ENCODE measurements at regions not wholly inside any gene's neighbourhood (a gene's known extent, or its start where the extent isn't known, plus 50 kb on each side); places are given as distances from the start of the nearest gene placed in this dataset.

DNA sequence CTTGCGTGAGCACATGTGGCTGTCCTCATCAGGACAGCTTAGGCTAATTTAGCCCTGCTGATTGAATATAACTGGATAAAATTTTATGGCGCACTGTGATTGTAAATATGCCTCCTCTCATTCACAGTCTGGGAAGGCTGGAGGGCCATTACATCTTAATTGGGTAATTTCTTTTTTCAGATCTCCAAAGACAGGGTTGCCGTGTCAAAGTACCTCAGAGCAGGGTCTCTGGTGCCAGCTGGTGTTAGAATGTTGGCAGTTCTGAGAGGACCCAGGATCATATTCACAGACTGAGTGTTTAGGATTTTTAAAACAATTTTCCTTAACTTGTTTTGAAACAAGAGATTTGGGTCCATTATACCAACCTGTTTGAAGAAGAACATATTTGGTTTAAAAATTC, 455.7 kb upstream of the TLE4 start:
- DNase-seq = no peak

DNA sequence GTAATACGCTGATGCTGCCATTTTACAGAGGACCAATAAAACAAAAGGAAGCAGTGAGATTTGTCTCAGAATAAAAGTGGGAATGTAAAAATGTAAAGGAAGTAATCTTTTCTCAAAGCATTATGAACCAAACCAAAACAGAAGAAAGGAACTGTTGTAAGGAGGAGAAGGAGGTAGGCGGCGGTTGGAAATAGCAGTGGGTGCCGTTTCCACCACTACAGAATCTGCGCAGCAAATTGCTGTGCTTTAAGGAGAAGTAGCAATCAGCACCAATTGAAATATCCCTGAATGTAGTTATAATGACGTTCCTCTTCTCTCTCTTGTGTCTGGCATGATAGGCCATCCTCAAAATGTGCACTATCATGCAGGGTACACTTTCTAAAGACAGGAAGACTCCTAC, 455.1 kb upstream of the TLE4 start:
- no peak for DNase-seq

DNA sequence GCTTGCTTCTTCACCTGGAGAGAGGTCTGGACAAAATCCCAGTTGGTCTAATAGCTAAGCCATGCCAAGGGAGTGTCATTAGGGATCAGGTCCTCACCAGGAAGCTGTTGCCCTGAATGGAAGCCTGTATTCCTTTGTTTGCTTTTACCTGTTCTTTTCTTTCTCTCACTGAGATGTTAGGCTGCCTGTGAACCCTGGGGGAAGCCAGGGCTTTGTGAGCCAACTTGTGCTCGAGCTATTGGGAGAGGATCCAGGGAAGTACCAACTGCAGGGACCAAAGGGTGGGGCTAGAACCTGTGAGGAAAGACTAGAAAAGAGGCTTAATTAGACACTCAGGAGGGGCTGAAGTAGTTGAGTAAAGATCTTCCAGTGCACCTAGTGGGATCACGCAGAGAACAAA, 451.2 kb upstream of the TLE4 start:
- no peak for DNase-seq

DNA sequence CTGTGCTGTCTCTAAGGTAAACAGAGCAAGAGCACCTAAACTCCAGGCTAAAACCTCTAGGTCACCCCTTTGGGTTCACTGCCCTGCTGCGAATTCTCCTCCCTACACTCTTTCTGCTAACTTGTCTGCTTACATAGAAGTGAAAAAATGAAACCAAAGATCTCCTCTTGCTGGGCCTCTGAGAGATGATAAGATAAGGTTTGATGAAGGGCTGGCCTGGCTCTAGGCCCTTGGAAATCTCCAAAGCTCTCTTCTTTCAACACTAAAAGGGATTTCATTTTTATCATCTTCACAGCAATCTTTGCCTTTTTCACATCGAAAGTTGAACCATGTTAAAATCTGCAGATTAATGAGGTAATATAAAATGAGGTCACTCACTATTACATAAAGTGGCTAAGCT, 450.8 kb upstream of the TLE4 start:
- DNase-seq = no peak

DNA sequence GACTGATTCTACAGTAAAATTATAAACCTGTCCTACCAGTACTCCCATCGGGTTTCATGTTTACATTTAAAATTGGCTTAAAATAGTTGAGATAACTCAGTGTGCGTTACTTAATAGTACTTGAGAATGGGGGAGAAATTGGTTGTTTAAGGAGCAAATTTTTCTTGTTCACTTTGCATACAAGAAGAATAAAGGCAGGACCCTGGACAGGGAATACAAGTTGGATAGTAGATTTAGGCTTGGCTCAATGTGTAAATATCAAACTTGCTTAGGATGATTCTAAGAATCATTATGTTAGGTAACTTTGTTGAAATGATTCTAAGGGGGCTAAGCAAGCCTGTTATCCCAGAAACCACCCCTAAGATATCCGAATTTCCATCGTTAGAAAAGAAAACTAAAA, 448.4 kb upstream of the TLE4 start:
- no peak for DNase-seq

- DNase-seq = no peak
Observed at GRCh38 chr9:79127661-79128060, 444.1 kb upstream of the TLE4 start.

- DNase-seq = no peak
Observed at GRCh38 chr9:79129865-79130480, 441.8 kb upstream of the TLE4 start.

DNA sequence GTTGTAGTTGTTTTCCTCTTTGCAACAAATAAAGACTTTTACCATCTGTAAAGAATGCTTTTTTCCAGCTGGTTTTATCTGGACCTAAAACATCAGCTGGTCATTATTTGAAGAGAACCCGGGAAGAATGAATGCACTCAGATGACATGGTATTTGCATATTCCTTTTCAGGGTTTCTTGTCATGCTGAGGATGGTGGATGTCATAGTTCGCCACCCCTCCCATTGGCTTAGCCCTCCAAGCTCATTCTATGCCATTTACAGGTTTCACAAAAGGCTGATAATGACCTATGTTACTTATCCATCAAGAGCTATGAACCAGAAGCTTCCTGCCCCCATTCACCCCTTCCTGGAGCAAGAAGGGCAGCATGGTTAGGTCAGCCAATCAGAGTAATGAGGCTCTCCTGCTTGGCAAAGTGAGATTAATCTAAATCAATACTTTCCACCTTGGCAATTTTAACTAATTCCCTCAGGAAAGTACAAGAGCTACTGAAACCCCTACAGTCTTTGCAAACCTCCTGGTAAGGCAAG, 440.5 kb upstream of the TLE4 start:
- no peak for DNase-seq

DNA sequence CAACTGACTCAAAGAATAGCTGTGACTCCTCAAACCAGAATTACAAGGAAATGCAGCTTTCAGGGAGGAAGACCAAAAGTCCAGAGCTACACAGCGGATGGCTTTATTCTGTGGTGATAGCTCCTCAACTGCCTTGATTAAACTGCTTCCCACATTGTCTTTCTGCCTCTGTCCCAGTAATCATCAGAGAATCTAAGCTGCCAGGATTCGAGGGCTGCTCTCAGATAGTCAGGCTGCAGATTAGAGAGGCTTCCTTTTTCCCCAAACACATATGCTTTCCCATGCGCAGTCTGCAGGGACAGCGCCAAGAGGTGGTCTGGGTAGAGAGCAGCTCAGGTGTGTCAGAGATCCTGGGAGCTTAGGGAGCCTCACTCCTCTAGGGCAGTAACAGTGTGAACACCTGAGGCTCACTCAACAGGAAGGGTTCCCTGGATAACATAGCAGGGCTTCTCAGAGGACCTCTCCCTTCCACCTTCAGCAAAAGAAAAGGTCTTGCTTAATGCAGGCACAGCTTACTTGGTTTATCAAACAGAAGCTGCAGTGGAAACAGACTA, 439.9 kb upstream of the TLE4 start:
- DNase-seq = no peak

- no peak for DNase-seq
Observed at GRCh38 chr9:79134654-79135053, 437.1 kb upstream of the TLE4 start.

DNA sequence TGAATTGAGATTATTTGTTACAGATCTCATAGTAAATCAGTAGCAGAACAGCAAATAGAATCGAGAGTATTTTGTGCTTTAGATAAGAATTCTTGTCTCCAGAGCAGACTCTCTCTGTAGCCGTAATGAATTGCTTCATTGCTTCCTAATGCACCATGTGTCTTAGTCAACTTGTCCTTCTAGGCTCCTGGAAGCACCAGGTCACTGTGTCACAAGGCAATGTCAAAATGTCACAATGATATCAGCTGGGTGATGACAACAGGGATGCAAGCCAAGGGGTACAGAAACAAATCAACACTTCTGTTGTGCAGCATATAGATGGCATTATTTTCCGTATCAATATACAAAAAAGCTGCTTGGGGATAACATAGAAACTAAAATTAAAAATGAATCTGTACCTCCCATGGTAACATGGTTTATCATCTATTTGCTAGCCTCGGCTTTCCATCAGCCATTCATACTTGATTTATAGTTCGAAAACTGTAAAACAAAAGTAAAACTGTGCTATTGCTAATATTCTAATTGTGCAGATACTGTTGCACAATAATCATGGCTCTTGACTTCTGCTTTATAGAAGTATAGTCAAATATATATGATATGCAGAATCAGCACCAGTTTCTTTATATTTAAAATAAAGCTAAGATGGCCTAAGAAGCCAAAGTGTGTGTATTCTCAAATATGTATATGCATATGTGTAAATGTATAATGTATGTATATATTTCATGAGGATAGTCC, 435.9 kb upstream of the TLE4 start:
- no peak for DNase-seq

DNA sequence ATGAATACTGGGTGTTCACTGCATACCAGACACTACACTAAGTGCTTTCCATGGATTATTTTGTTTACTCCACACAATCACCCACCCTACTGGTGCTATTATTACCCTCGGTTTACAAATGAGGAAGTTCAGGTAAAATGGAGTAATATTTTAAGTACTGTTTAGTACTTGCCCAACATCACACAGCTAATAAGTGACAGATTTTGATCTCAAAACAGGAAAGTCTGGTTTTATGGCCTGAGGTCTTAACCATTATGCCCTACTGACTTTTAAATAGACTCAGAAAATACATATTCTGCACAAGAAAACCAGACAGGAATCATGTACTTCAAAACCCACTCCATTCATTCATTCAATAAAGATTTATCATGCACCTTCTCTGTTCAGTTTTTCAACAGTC, 431.0 kb upstream of the TLE4 start:
- DNase-seq = no peak

DNA sequence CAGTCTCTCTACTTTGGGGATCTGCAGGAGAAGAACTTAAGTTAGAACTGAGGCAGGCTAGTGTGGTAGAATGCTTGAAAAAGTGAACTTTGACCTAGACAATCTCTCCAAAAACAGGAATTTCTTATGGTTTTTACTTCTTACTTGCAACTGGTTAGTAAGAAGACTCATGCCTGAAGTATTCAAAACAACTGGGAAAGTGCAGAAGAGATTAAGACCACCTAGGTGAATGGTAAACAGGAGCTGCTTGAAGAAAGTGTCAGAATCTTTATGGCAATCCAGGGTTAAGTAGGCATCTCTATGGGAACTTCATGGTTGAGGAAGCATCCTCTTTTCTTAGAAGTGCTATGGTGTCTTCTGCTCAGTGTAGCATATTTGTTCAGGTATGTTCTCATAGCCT, 428.6 kb upstream of the TLE4 start:
- DNase-seq = no peak

- no peak for DNase-seq
Observed at GRCh38 chr9:79145442-79145841, 426.3 kb upstream of the TLE4 start.

DNA sequence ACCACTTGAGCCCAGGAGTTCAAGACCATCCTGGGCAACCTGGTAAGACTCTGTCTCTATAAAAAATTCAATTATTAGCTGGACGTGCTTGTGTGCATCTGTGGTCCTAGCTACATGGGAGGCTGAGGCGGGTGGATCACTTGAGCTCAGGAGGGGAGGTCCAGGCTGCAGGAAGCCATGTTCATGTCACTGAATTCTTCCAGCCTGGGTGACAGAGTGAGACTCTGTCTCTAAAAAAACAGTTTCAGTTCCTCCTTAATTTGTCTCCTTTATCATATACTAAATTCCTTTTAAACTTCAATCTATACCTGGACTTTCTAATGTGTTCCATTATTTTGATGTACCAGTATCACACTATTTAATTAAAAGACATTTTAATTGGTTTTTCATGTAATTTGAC, 422.2 kb upstream of the TLE4 start:
- DNase-seq = no peak

- no peak for DNase-seq
Observed at GRCh38 chr9:79151791-79152190, 420.0 kb upstream of the TLE4 start.

GRCh38 chr9:79152306-79152705, 419.5 kb upstream of the TLE4 start:
- DNase-seq = no peak

- no peak for DNase-seq
Observed at GRCh38 chr9:79154806-79155205, 417.0 kb upstream of the TLE4 start.

DNA sequence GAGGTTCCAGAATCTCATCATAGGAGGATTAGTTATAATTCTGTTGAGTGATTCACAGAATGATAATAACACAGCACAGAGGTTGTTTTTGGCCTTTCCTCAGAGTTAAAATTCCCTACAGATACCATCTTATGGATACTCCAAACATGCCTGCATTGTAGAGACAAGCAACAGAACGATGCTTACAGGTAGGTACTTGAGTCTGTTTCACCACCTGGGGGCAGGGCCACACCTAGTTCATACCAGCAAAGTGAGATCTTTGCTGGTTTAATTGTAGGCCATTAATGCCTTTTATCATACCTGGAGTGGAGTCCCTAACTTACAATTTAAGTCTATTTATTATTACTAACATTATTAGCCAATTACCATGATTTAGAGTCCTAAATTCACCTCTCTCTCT, 416.5 kb upstream of the TLE4 start:
- no peak for DNase-seq

DNA sequence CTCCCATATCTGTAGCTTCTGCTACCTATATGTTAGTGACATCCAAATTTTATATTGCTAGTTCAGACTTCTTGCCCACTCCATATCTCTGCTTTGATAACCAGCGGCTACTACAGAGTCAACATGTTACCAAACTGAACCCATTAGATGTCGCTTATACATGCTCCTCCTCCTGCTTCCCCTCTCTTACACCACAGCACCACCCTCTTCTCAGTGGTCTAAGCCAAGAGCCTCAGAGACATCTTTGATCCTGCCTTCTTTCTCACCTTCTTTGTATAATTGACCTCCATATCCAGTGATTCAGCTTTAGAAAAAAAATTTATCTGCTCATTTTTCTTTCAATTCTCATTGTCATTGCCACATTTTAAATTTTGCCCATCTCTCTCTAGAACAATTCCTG, 408.2 kb upstream of the TLE4 start:
- no peak for DNase-seq

DNA sequence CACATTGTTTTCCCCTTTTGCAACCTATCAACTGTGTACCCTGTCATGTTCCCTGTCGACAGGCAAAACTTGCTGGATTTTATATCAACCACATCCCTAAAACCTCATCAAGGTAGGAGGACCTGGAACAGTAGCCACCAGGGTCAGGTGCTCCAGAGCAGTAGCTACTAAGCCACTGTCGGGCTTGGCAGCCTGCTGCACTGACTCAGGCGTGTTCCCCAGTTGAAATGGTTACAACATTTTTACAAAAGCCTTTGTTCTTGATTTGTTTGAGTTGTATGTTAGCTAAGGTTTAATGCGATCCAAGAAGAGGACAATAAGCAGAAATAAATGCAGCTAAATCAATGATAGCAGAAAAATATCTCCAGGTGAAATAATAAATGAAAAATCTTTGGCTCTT, 407.4 kb upstream of the TLE4 start:
- no peak for DNase-seq

DNA sequence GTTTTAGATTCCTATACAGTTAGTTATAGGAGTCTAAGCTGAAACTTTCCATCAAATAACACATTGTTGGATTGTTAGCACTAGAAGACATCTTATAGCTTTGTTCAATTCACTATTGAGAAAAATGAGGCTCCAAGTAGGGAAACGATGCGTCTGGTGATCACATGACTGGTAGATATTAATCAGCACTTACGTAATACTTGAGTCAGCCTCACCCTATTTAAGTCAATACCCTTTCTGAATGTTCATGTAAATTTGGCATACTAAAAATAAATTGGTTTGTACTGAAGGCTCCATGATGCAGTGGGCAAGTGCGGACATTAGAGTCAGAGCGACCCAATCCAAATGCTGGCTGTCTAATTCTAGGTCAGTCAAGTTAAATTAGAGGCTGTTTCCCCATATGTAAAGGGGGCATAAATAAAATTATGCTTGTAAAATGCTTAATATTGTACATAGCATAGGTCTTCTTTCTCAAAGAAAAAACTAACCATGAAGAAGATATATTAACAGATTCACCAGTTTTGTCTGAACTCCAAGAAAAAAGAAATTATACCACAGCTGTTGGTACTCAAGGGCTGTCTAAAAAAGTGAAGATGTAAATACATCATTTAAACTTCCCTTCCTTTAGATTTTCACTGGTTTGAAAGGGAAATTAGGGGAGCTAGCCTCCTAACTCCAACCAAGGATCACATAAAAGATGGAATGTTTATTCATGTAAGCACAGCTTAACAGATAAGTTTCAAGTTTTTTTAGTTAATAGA, 406.6 kb upstream of the TLE4 start:
- DNase-seq = no peak

- no peak for DNase-seq
Observed at GRCh38 chr9:79166005-79166404, 405.8 kb upstream of the TLE4 start.

GRCh38 chr9:79170643-79171042, 401.1 kb upstream of the TLE4 start:
- no peak for DNase-seq

All from GDM1 (cell line).